ENCODE measurements at regions not wholly inside any gene's neighbourhood (a gene's known extent, or its start where the extent isn't known, plus 50 kb on each side); places are given as distances from the start of the nearest gene placed in this dataset.

GRCh38 chr12:18922851-18923250 is 184.9 kb downstream of the CAPZA3 start:
- no peaks in the 10 kb centered on the region for H3K27me3 ChIP-seq
- H3K4me3 ChIP-seq, result no peak overlapping the region
- ATAC-seq, result no peak
- TF ChIP-seq, protein P1, sequence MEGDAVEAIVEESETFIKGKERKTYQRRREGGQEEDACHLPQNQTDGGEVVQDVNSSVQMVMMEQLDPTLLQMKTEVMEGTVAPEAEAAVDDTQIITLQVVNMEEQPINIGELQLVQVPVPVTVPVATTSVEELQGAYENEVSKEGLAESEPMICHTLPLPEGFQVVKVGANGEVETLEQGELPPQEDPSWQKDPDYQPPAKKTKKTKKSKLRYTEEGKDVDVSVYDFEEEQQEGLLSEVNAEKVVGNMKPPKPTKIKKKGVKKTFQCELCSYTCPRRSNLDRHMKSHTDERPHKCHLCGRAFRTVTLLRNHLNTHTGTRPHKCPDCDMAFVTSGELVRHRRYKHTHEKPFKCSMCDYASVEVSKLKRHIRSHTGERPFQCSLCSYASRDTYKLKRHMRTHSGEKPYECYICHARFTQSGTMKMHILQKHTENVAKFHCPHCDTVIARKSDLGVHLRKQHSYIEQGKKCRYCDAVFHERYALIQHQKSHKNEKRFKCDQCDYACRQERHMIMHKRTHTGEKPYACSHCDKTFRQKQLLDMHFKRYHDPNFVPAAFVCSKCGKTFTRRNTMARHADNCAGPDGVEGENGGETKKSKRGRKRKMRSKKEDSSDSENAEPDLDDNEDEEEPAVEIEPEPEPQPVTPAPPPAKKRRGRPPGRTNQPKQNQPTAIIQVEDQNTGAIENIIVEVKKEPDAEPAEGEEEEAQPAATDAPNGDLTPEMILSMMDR (IDR thresholded peaks at IDR 0.05), result no peak
- H3K27ac ChIP-seq, result no peak overlapping the region
- no peaks in the 10 kb centered on the region for H3K4me1 ChIP-seq
- intact Hi-C loops (cut with DNase I), result no loop called here
- no peaks in the 10 kb centered on the region for H3K36me3 ChIP-seq
- H3K9me3 ChIP-seq, result no peaks in the 10 kb centered on the region
- DNase-seq, result no peak

- Histone ChIP-seq H3K27ac (no peak overlapping the region), H3K27me3 (no peaks in the 10 kb centered on the region), H3K9me3 (no peaks in the 10 kb centered on the region), H3K4me3 (no peak overlapping the region), H3K4me1 (no peaks in the 10 kb centered on the region), H3K36me3 (no peaks in the 10 kb centered on the region)
- TF ChIP-seq, protein P1 (IDR thresholded peaks at IDR 0.05), result no peak
- intact Hi-C loops (cut with DNase I), result no loop called here
- DNase-seq (no peak), ATAC-seq (no peak)
Measured at GRCh38 chr12:18923721-18924120, 185.8 kb downstream of the CAPZA3 start.

DNA sequence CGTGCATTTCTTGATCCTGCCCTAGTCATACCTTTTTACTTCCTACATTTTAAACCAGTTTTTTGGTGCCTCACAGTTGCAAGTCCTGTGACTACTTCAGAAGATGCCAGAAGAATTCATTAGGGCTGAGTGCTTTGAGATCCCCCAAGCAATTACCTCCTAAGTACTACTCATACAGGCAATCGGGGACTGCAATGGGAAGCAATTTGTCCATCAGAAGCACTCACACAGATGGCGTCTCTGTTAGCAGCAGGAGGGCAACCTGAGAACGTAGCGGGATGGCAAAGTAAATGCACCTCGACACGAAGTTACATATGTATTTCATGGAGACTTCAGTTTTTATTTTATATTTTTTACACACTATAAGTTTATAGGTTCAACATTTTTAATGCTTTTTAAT is 188.3 kb downstream of the CAPZA3 start:
- Histone ChIP-seq H3K4me1 (no peaks in the 10 kb centered on the region), H3K9me3 (peaks cover 0 to 6% of the 10 kb centered on the region in 2 donors), H3K27me3 (no peaks in the 10 kb centered on the region), H3K4me3 (no peak overlapping the region), H3K27ac (no peak overlapping the region), H3K36me3 (no peaks in the 10 kb centered on the region)
- DNase-seq (no peak), ATAC-seq (no peak)
- TF ChIP-seq, protein P1 (IDR thresholded peaks at IDR 0.05), result no peak
- intact Hi-C loops (cut with DNase I), result no loop called here

GRCh38 chr12:18932211-18932610 is 194.3 kb downstream of the CAPZA3 start:
- H3K9me3 ChIP-seq, result peaks cover 0 to 6% of the 10 kb centered on the region in 2 donors
- H3K27ac ChIP-seq, result no peak overlapping the region
- intact Hi-C loops (cut with DNase I), result no loop called here
- ATAC-seq (no peak), DNase-seq (no peak)
- no peaks in the 10 kb centered on the region for H3K4me1 ChIP-seq
- TF ChIP-seq, protein P1 (IDR thresholded peaks at IDR 0.05), result no peak
- H3K27me3 ChIP-seq, result no peaks in the 10 kb centered on the region
- H3K36me3 ChIP-seq, result no peaks in the 10 kb centered on the region
- no peak overlapping the region for H3K4me3 ChIP-seq

- intact Hi-C loops (cut with DNase I), result no loop called here
- TF ChIP-seq, protein P1 (IDR thresholded peaks at IDR 0.05), result no peak
Measured at GRCh38 chr12:18932715-18933114, 194.8 kb downstream of the CAPZA3 start.

More at GRCh38 chr12:18932715-18933114, 194.8 kb downstream of the CAPZA3 start:
- Histone ChIP-seq H3K36me3 (no peaks in the 10 kb centered on the region), H3K4me3 (no peak overlapping the region), H3K4me1 (no peaks in the 10 kb centered on the region), H3K9me3 (peaks cover 0 to 6% of the 10 kb centered on the region in 2 donors), H3K27ac (no peak overlapping the region), H3K27me3 (no peaks in the 10 kb centered on the region)
- ATAC-seq (no peak), DNase-seq (no peak)
